Stomach smooth muscle (tissue), 2 donors: ENCODE measurements at regions not wholly inside any gene's neighbourhood (a gene's known extent, or its start where the extent isn't known, plus 50 kb on each side); places are given as distances from the start of the nearest gene placed in this dataset.

Experiments
- H3K27ac ChIP-seq: one replicate; pipeline ENCODE4 v1.7.0; 2013; ENCODE audit warnings: mild to moderate bottlenecking, low read length, inconsistent platforms
- H3K27me3 ChIP-seq, 2 donors: one replicate each; pipeline ENCODE4 v1.7.0; 2013; ENCODE audit warnings: low read length in 2 of 2; ENCODE audit not compliant: insufficient read depth in 2 of 2, control insufficient read depth in 1 of 2
- H3K36me3 ChIP-seq, 2 donors: one replicate each; pipeline ENCODE4 v1.7.0; 2013; ENCODE audit warnings: low read length in 2 of 2; ENCODE audit not compliant: control insufficient read depth in 2 of 2, insufficient read depth in 2 of 2
- H3K4me1 ChIP-seq: one replicate; pipeline ENCODE4 v1.7.0; 2013; ENCODE audit warnings: low read length; ENCODE audit not compliant: control insufficient read depth, insufficient read depth
- H3K4me3 ChIP-seq, 2 donors: one replicate each; pipeline ENCODE4 v1.7.0; 2013; ENCODE audit warnings: low read length in 2 of 2
- H3K9ac ChIP-seq, 2 donors: one replicate each; pipeline ENCODE4 v1.7.0; 2013; ENCODE audit warnings: low read length in 2 of 2, mild to moderate bottlenecking in 1 of 2
- H3K9me3 ChIP-seq, 2 donors: one replicate each; pipeline ENCODE4 v1.7.0; 2013; ENCODE audit warnings: low read length in 2 of 2; ENCODE audit not compliant: control insufficient read depth in 2 of 2
- donor health status: healthy.
- donor health status: Pancreatic carcinoma.

DNA sequence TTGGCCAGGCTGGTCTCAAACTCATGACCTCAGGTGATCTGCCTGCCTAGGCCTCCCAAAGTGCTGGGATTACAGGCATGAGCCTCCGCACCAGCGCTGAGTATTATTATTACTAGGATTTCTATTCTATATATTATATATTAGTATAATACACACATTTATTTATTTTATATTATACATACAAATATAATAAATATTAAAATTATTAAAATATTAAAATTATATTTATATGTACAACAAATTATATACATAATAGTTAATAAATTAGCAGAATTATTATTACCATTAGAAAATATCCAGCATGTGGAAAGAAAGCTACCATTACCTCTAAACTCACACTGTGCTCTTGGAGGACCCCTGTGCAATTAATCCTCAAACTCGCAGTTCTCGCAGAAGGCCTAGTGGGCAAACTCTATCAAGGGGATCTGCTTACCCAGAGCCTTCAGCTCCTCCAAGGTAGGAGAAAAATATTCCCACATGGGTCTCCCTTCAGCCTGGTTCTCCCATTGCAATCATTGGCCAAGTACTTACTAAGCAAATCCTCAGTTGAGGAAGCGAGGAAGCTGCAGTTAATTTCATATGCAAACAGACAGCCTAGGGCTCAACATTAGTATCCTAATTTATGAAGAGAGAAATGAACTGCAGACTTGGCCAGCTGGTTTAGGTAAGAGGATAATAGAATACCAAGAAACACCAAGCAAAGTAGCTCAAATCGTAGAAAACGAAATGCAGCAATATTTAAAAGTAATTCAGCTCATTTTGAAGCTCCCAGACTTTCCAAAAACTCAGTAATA, 241.4 kb upstream of the IRX5 start:
- H3K36me3 ChIP-seq: no peaks in the 10 kb centered on the region
- H3K9me3 ChIP-seq: peaks cover 3 to 4% of the 10 kb centered on the region in 2 donors
- H3K27ac ChIP-seq: no peak overlapping the region
- H3K9ac ChIP-seq: no peak overlapping the region
- no peak overlapping the region for H3K4me3 ChIP-seq
- H3K27me3 ChIP-seq: no peaks in the 10 kb centered on the region
- H3K4me1 ChIP-seq: no peaks in the 10 kb centered on the region

DNA sequence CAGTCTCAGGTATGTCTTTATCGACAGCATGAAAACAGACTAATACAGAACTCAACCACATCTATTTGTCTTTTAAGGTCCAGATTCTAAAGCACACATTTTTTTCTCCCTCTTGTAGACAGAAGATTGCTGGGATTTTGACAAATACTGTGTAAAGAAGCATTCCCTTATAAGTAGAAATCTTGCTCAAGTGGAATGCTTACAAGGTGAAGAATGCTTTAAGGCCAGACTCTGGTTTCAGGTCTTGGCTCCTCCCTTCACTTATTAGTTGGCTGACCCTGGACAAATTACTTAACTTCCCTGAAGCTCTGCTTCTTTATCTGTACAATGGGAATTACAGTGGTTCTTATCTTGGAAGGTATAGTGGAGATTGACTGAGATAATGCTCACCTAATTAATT, 242.3 kb upstream of the IRX5 start:
- Histone ChIP-seq H3K4me3 (no peak overlapping the region), H3K9me3 (peaks cover 3 to 4% of the 10 kb centered on the region in 2 donors), H3K27me3 (no peaks in the 10 kb centered on the region), H3K9ac (no peak overlapping the region), H3K4me1 (no peaks in the 10 kb centered on the region), H3K27ac (no peak overlapping the region), H3K36me3 (no peaks in the 10 kb centered on the region)

DNA sequence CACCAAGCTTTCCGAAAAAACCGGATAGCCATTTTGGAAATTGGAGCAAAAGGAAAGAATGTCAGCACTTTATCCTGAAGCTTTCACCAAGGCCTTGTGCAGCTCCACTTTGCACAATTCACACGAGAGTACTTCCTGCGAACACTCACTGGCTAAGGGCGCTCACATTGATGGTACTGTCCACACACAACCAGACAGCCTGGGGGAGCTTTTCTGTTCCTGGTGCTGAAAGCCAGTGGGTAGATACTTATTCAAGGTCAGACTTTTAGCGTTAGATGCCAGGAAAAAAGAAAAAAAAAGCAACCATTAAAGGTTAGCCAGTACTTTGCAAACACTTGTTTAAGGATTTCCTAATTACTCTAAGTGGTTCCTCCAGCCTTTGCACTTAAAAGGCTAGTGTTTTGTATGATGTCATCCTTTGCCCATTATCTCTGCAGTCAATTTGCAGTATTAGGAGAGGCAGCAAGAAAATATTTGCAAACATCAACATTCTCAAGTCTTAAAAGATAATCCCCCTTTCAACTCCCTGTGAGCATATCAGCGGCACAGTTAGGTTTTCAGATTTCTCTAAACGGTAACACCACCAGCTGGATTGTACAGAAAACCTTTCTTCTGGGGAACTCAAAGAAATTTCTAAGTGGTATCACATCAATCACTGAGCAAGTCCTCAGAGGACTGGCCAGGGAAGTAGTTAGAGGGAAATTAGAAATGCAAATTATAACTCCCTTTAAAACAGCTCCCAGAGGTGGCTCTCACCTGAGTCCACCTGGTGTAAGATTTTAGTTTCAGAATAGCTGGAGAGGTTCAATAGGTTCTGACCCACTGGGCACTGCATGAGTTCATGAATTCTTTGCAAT, 243.4 kb upstream of the IRX5 start:
- no peaks in the 10 kb centered on the region for H3K4me1 ChIP-seq
- H3K9ac ChIP-seq: no peak overlapping the region
- no peak overlapping the region for H3K4me3 ChIP-seq
- no peak overlapping the region for H3K27ac ChIP-seq
- H3K27me3 ChIP-seq: no peaks in the 10 kb centered on the region
- peaks cover 0 to under 1% of the 10 kb centered on the region in 2 donors for H3K9me3 ChIP-seq
- no peaks in the 10 kb centered on the region for H3K36me3 ChIP-seq

DNA sequence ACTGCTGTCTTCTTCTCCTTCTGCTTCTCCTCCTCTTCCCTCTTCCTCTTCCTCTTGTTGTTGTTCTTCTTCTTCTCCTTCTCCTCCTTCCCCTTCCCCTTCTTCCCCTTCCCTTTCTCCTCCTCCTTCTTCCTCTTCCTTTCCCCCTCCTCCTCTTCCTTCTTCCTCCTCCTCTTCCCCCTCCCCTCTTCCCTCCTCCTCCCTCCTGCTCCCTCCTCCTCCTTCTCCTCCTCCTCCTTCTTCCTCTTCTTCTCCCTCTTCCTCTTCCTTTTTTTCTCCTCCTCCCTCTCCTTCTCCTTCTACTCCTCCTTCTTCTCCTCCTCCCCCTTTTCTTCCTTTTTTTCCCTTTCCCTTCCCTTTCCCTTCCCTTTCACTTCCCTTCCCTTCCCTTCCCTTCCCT, 245.0 kb upstream of the IRX5 start:
- H3K9ac ChIP-seq: no peak overlapping the region
- H3K4me3 ChIP-seq: no peak overlapping the region
- H3K27ac ChIP-seq: no peak overlapping the region
- H3K27me3 ChIP-seq: no peaks in the 10 kb centered on the region
- no peaks in the 10 kb centered on the region for H3K36me3 ChIP-seq
- H3K9me3 ChIP-seq: no peaks in the 10 kb centered on the region
- H3K4me1 ChIP-seq: no peaks in the 10 kb centered on the region

DNA sequence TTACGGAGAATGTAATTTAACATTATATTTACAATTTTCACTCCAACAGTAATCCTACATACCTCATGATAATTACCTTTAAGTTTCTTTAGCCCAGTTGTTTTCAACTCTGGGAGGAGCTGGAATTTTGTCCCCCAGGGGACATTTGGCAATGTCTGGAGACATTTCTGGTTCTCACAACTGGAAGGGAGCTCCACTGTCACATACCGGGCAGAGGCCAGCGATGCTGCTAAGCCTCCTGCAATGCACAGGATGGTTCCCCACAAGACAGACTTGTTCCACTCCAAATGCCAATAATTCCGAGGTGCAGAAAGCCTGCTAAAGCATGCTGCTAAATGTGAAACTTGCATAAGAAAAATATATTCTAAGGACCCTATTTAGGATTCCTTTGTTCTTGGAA, 251.1 kb upstream of the IRX5 start:
- H3K9me3 ChIP-seq: no peaks in the 10 kb centered on the region
- H3K27me3 ChIP-seq: no peaks in the 10 kb centered on the region
- no peak overlapping the region for H3K9ac ChIP-seq
- H3K36me3 ChIP-seq: no peaks in the 10 kb centered on the region
- no peak overlapping the region for H3K27ac ChIP-seq
- H3K4me1 ChIP-seq: no peaks in the 10 kb centered on the region
- no peak overlapping the region for H3K4me3 ChIP-seq

DNA sequence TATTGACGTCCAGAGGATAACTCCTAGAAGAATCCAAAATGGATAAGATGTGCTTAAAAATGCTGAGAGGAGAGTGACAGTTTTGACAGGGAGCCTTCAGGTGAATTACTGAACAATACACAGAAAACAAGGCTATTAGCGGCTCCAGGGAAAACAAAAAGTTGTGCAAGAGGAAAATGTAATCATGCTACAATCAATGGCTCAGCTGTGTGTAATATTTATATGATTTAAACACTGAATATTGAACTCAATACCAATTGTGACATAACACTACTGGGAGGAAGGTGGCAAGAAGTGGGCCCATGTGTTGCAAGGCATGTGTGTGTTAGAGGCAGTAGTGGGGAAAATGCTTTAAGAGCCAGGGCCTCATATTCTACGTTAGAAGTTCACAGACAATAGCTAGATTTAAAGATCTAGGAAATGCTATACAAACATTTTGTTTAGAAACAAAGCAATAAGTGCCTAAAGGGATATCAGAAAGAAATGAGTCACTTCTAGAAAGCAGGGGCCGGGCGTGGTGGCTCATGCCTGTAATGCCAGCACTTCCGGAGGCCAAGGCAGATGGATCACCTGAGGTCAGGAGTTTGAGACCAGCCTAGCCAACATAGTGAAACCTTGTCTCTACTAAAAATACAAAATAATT, 253.2 kb upstream of the IRX5 start:
- Histone ChIP-seq H3K9ac (no peak overlapping the region), H3K4me3 (no peak overlapping the region), H3K4me1 (no peaks in the 10 kb centered on the region), H3K9me3 (no peaks in the 10 kb centered on the region), H3K27me3 (no peaks in the 10 kb centered on the region), H3K36me3 (no peaks in the 10 kb centered on the region), H3K27ac (no peak overlapping the region)

DNA sequence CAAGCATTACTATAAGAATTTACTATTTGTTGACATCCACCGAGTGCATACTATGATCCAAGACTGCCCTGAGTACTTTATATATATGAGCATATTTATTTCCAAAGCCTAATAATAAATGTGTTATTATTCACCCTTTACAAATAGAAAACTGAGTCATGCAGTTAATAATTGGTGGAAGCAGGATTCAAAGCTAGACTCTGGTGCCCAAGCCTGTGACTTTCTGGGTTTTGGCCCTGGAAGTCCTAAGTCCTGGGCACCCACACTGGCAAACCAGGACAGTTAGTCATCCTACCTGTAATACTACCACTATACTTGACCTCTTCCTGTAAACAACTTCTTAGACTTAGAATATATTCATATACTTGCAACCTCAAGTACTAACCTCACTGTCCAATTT, 257.4 kb upstream of the IRX5 start:
- H3K9ac ChIP-seq: no peak overlapping the region
- peaks cover 3 to 4% of the 10 kb centered on the region in 2 donors for H3K9me3 ChIP-seq
- no peak overlapping the region for H3K4me3 ChIP-seq
- no peaks in the 10 kb centered on the region for H3K27me3 ChIP-seq
- H3K36me3 ChIP-seq: no peaks in the 10 kb centered on the region
- H3K4me1 ChIP-seq: no peaks in the 10 kb centered on the region
- H3K27ac ChIP-seq: no peak overlapping the region

DNA sequence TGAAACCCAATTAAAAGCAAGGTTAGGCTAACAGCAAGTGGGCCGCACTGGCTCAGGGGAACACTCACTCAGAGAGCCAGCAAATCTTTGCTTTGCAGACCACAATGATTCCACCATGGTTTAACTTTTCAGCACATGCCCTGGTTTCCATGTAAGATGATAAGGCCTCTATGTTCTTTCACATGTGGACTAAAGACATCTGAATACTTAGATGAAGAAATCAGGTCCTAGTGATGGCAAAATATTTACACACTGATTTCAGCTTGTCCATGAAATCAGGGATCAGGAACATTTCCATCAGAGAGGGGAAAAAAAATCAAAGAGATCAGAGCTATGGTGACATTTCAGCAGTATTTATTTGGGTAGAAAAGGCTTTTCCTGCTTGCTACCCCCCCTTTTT, 258.2 kb upstream of the IRX5 start:
- no peak overlapping the region for H3K27ac ChIP-seq
- no peaks in the 10 kb centered on the region for H3K36me3 ChIP-seq

DNA sequence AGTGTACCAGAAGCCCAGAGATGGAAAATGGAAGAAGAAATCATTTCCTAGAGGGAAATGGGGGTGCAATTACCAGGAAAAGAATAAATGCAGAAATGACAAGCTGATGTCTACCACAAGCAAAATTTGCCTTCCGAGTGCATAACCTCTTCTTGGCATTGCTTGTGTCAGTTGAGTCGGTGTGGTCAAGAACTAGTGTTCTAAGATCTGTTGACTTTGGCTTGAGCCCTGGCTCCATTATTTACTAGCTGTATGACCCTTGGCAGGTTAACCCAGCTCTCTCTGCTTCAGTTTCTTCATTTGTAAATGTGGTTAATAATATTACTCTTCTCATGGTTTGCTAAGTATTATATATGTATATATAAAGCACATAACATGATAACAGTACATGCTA, 273.0 kb upstream of the IRX5 start:
- H3K36me3 ChIP-seq: no peaks in the 10 kb centered on the region
- H3K27me3 ChIP-seq: peaks cover 13 to 22% of the 10 kb centered on the region in 2 donors
- no peak overlapping the region for H3K4me3 ChIP-seq
- peaks cover 4% of the 10 kb centered on the region for H3K4me1 ChIP-seq
- no peak overlapping the region for H3K9ac ChIP-seq
- H3K27ac ChIP-seq: no peak overlapping the region
- H3K9me3 ChIP-seq: peaks cover 0 to 6% of the 10 kb centered on the region in 2 donors

More for the DNA sequence above, 258.2 kb upstream of the IRX5 start:
- H3K4me1 ChIP-seq: no peaks in the 10 kb centered on the region
- peaks cover 3 to 4% of the 10 kb centered on the region in 2 donors for H3K9me3 ChIP-seq
- no peak overlapping the region for H3K4me3 ChIP-seq
- no peaks in the 10 kb centered on the region for H3K27me3 ChIP-seq
- no peak overlapping the region for H3K9ac ChIP-seq

DNA sequence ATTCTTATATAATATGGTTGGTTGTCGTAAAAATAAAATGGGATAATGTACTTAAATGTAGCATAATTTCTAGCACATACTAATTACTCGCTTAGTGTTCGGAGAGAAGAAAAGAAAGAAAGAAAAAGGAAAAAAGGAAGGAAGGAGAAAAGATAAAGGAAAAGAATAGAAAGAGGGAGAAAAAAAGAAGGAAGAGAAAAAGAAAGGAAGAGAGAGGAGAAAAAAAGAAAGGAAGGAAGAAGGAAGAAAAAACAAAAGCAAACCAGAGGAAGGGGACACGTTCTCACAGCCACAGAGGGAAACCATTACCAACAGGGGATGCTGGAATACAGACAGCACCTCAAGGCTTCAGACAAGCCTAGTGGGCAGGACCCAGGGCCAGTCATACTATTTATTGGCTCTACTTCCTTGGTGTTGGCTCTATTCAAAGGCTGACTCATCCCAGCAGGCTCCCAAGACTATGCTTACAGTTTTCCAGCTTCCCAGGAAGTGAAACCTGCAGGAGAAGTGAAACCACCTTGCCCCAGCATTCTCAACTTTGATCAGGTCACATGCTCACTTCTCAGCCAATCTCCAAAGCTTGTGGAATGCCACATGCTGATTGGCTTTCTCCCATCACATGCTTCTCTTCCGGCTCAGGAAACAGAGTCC, 273.5 kb upstream of the IRX5 start:
- H3K4me3 ChIP-seq: no peak overlapping the region
- no peak overlapping the region for H3K27ac ChIP-seq
- H3K9me3 ChIP-seq: peaks cover 0 to 6% of the 10 kb centered on the region in 2 donors
- no peaks in the 10 kb centered on the region for H3K36me3 ChIP-seq
- H3K27me3 ChIP-seq: peaks cover 13 to 26% of the 10 kb centered on the region in 2 donors
- no peak overlapping the region for H3K9ac ChIP-seq
- peaks cover 4% of the 10 kb centered on the region for H3K4me1 ChIP-seq
